GM19240 (cell line): ENCODE measurements at regions not wholly inside any gene's neighbourhood (a gene's known extent, or its start where the extent isn't known, plus 50 kb on each side); places are given as distances from the start of the nearest gene placed in this dataset.

ENCODE experiments used
- DNase-seq: peaks from one replicate; pipeline ENCODE4 v3.0.0; 2011; ENCODE audit warnings: low spot score; ENCODE audit not compliant: insufficient read length

DNA sequence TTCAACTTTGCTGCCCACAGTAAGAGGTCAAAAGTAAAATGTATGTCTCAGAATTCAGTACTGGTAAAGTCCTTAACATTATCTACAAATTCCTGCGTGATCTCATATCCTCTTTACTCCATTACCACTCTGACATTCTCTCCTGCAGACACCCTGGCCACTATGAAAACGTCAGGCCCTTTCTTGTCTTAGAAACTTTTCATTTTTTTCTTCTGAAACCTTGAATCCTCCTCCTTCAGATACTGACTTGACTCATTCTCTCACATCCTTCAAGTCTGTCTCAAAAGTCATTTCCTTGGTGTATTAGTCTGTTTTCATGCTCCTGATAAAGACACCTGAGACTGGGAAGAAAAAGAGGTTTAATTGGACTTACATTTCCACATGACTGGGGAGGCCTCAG, 262.3 kb downstream of the POU4F1 start:
- no peak for DNase-seq

GRCh38 chr13:78339927-78340326, 263.4 kb downstream of the POU4F1 start:
- DNase-seq = no peak

- no peak for DNase-seq
These were observed 269.3 kb downstream of the POU4F1 start for GRCh38 chr13:78334059-78334458.

DNA sequence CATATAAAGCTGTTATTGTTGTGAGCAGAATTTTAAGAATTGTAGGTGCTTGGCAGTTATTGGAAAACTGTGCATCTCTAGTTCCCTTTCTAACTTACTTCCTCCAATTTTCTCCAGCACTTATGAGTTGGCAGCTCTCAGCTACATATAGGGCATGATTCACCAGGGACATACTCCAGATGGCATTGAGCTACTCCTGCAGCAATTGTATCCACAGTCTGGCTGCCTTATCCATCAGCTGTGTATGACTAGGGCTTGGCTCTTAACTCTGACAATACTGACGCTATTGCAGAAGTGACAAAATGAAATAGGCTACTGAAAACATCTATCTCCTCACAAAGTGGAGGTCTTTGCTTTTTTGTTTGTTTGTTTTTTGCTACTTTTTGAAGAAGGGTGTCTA, 276.7 kb downstream of the POU4F1 start:
- DNase-seq = no peak

- no peak for DNase-seq
These were observed 277.8 kb downstream of the POU4F1 start for GRCh38 chr13:78325585-78325984.

DNA sequence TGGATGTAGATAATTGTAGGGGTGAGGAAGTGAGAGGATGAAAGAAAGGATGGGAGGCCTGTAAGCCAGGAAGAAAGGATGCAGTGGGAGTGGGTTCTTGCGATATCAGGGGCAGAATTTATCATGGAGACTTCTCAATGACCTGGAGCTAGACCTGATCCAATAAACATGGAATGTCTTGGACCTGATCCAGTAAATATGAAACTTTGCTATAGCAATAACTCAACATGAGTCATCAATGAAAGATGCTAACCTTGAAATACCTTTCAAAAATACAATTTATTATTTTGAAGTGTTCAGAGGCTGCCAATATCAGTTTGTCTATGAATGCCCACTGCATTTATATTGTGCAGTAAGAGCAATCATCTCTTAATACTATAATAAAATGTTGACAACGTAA, 279.5 kb downstream of the POU4F1 start:
- no peak for DNase-seq

DNA sequence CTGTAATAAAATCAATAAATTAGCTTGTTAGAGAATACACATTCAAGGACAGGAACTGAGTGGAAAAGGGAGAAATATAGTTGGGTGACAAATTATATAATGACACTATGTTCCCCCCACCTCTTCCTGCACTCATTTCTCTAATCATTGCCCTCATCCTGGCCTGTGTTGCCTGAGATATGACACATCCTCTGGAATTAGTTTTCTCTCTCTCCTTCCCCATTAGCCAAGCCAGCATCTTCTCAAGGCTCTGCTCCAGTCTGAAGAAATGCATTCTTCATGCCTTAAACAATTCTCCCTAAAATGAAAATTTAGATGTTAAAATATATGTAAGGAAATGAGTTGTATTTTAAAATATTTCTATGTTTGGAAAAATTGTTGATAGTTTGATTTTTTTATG, 280.3 kb downstream of the POU4F1 start:
- DNase-seq = no peak

- no peak for DNase-seq
These were observed 284.2 kb downstream of the POU4F1 start for GRCh38 chr13:78319101-78319627.

- no peak for DNase-seq
These were observed 286.3 kb downstream of the POU4F1 start for GRCh38 chr13:78317030-78317429.

DNA sequence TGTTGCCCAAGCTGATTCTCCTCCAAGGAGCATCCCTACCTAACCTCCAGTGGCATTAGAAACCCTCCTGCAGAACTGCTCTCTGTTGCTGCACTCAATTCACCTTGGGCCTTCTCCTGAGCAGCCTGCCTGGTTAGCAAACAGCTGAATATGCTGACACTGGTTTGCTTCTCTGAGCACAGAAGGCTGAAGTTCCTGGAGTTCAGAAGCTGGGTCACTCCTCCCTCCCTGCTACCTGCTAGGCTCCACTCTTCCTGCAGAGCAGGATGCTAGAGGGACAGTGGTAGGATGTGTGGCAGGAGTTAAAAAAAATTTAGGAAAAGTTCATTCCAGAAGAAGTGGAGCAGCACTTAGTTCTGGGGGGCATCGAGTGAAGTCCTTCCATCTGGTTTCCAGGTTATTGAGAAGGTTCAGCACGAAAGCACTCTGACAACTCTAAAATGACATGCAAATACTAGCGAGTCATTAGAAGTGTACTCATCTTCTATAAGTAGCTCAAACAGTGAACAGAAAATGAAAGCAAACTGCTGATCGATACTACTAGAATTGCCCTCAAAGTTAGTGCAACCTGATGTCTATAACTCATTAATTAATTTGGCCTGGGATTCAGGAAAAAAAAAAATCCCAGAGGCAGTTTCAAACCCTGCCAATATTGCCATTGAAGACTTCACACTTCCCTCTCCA, 293.7 kb downstream of the POU4F1 start:
- no peak for DNase-seq

DNA sequence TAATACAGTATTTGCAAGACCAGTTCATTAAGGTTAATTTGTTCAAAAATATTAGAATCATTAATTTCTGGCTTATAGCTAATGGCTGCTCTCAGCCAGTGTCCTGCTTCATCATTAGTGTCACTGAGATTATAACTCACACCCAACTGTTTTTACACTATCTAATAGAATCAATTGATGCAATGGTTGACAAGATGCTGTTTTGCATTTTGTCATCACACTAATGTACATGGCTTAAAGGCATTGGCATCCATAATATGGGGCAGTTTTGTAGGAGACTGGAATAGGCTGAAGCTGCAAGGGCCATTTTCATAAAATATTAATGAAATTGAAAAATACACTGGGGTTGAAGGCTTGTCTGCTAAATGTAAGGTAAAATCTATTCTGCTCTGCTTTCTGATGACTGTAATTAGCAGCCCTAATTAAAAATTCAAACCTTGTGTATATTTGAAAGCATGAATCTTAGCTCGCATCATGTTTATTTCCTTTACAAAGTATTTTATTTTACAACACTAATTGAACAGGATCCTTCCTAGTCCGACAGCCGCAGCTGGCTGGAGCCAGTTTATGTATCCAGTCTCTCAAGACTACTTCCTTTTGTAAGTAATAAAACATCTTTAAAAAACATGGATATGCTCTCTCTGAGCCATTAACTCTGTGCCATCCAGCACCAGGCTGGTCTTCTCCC, 296.7 kb downstream of the POU4F1 start:
- no peak for DNase-seq

DNA sequence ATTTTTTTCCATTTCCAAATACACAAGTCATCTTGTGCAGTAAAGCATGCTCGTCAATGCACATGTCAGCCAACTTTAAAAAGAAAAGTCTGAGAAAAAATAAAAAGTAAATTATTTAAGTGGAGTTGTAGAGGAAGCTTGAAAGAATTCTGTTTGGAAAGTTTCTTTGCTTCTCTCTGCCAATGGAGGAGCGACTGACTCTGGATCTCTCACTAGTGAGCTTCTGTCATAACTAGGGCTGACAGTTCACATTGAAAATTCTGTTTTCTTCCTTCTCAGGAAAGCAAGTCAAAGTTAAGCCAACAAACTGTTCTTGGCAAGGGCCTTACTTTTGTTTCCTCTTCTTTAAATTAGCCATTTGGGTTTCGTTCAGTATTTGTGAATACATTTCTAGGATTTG, 298.2 kb downstream of the POU4F1 start:
- no peak for DNase-seq

DNA sequence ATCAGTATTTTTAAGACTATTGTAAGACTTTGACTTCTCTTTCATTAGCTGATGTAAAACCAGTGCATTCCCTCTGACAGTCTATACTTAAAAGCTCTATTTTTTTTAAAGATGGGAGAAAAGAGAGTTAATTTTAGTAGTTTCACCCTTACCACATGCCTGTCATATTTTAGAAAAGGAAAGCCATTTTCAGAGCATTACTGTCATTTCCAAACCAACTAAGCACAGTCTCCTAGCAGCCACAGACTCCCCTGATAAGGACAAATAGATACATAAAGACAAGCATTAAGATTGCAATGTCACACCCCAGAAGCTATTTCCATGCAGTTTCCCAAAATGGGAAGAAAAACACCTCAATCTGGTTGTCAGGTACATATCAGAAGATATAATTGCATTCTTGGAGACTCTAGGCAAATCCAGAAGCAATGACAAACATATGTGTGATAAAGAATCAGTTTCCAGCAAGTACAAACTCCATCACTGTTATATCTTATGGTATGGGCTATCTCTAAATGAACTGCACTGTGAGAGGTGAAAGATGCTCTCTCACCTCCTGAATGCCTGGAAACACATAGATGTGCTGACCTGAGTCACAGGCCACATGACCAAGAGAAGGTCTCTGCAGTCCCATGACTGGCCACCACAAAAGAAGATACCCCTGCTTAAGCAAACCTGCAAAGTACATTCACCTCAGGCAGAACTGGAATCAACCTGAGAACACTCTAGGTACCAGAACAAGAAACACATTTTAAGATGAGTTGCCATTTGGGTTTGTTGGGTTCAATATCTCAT, 303.3 kb downstream of the POU4F1 start:
- no peak for DNase-seq

GRCh38 chr13:78298657-78299056, 304.7 kb downstream of the POU4F1 start:
- DNase-seq = no peak

DNA sequence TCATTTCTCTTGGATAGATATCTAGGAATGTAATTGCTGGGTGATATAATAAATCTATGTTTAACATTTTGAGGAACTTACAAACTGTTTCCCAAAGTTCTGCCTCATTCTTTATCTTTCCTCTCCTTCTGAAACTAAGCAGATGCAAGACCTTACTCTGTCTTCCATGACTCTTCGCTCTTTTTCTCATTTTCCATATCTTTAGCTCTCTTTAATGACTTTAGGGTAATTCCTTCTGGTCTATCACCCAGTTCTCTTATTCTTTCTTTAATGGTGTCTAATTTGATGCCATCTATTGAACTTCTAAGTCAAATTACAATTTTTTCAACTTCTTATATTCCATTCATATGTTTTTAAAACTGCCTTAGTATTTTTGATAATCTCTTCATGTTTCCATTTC, 316.6 kb downstream of the POU4F1 start:
- DNase-seq = no peak

DNA sequence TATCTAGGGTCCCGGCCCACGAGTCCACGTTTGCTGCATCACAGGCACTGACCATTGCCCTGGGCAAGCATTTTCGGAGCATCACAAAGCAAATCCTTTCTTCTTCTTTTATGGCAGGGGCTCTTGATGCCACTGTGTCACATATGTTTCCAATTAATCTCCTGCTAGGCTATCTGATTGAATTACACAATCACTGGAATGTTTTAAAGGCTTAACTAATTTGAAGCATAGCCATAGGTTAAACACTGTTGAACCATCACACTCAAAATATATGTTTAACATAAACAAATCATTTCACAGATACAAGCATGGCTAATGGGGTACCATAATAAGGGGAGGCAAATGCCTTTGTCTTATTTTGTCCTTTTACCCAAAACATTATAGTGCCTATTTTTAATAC, 338.3 kb downstream of the POU4F1 start:
- no peak for DNase-seq

DNA sequence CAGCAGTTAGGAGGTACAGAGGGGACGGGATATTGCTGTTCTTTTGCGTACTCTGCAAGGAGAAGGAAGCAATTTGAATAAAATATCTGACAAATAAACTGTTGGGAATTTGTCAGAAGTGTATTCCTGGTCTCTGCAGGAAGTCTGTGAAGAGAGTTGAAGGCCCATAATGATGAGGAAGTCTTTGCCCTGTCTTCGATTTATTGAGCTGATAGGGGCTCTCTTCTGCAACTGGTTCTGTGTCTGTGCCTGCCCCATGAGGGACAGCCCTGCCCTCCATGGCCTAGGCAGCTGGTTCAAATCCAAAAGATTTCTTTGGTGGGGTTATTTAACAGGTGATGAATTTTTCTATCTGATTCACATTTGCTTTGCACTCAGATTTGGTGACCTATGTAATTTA, 339.7 kb upstream of the EDNRB start:
- no peak for DNase-seq

DNA sequence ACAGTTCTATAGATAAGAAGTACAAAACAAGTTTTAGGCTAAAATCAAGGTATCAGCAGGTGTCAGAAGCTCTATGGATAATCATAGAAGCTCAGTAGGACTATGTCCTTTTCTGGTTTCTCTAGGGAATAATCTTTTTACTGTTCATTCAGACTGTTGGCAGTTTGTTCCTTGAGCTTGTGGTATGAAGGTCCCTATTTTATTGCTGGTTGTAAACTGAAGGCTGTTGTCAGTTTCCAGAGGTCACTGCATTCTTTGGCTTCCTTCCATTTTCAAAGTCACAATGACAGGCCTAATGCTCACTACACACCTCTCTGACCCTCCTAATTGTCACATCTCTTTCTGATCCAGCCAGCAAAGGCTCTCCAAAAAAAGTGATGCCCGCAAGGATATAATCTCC, 337.9 kb upstream of the EDNRB start:
- DNase-seq = no peak

- no peak for DNase-seq
These were observed 335.5 kb upstream of the EDNRB start for GRCh38 chr13:78254113-78254512.

DNA sequence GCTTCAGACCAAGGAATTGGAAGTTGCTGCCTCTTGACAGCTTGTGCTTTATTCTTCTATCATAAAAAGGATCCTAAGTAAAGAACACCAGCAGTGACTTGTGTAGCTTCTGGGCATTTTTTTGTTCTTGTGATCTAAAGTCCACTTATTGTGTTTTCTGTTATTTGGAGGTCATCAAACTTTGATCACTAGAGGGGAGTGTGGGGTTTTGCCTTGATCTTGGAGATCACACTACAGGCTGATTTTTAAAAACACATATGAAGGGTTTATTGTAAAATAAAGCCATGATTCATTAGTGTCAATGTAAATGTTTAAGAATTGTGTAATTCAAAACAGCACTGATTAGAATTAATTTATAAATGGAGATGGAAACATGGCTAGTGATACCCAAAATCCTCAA, 328.7 kb upstream of the EDNRB start:
- DNase-seq = no peak

GRCh38 chr13:78241278-78241919, 322.8 kb upstream of the EDNRB start:
- DNase-seq = peak; percentile 3

GRCh38 chr13:78239714-78240113, 321.1 kb upstream of the EDNRB start:
- no peak for DNase-seq
